ENCODE measurements at regions not wholly inside any gene's neighbourhood (a gene's known extent, or its start where the extent isn't known, plus 50 kb on each side); places are given as distances from the start of the nearest gene placed in this dataset.

DNA sequence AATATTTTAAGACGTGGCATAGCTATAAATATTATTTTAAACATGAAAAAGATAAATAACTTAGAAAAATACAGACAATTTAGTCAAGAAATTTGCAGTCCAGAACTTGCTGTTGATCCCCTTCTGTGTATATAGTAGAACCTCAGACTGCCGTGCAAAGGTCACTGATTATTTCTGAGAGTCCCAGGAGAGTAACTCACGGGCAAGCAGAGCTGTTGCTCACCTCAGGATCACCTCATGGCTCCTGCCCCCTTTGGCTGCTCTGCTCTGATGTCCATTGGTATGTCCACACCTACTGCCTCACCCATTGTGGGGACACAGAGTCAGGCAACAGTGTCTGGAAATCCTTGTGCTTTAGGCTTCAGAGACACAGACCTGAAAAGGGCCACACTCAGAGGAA is 392.9 kb upstream of the CELF4 start:
- intact Hi-C loops (cut with micrococcal nuclease): no loop called here

DNA sequence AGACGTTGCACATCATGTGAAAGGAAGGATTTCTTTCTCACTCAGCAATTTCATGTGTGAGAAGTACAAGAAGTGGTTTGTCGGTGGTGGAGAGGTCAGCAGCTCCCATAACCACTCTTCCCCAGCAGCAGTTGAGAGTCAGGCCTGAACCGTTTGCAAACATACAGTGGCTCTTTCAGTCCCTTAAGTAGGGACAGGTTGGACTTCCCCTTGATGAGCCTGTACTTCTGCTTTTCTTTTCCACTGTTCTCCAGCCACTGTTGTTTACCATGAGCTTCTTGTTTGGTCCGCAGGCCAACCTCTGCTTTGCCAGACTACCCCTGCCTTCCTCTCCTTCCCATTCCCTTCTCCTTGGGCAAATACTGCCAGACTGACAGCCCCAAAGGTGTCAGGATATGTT is 391.3 kb upstream of the CELF4 start:
- intact Hi-C loops (cut with micrococcal nuclease): no loop called here

DNA sequence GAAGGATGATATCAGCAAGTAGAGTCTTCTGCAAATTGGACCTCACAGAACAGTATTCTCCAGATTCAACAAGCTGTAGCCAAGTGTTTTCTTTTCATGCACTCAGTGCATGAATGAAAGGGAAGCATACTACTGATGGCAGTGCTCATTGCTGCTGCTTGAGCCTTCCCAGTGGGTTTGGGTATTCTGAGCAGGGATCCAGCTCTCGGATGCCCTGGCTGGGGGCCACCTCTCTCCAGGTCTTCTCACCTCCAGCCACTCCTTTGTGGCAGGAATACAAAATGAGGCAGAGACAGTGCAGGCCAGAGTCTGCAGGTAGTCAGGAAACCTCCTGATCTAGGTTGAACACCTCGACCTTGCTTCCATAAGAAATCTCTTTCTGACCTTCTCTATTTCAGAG is 390.4 kb upstream of the CELF4 start:
- intact Hi-C loops (cut with micrococcal nuclease): no loop called here

DNA sequence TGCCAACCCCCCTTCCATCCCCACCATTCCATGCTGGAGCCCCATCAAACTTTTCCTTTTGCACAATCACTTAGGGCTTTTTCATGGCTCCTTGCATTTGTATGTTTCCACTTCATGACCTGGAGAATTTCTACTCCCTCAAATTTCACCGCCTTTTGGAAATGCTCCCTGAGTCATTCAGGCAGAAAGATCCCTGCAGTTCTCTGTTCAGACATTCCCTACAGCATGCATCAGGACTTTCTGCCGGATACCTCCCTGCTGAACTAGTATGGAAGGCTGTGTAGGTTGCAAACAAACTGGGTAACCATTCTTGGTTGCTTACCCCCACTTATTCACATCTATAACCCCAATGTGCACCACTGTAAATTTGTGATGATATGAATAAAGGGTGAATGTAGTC is 389.6 kb upstream of the CELF4 start:
- intact Hi-C loops (cut with micrococcal nuclease): no loop called here

DNA sequence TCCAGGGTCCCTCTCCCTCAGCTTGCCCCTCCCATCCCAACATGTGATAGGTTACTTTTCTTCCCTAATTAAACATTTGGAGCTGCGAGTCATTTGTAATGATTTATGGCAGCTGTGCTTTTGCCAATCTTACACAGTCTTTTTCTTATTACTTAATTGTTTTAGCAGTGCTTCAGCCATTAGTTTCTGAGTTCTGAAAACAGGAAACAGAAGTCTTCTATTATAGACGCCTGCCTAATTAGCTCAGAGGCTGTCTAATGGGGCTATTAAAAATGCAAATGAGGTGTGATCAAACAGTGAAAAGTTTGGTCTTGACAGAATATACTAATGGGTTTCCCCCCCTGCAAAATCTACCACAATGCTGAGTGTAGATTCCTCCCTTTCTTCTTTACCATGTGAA is 388.3 kb upstream of the CELF4 start:
- intact Hi-C loops (cut with micrococcal nuclease): no loop called here

DNA sequence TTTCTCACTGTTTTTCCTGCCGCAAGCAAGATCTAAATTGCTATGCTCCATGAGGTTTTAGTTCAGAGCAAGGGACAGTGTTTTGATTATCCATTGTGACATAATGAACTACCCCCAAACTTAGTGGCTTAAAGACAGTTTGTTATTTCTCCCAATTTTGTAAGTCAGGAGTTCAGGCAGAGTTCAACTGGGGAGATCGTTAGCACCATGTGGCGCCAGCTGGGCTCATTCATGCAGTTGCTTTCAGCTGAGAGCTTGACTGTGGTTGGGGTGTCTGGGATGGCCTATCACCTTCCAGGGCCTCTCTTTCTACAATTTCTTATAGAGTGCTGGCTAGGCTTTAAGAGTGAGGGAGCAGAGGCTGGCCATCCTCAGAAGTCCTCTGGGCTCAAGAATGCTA is 382.9 kb upstream of the CELF4 start:
- intact Hi-C loops (cut with micrococcal nuclease): no loop called here

GRCh38 chr18:37946324-37946723 is 380.7 kb upstream of the CELF4 start:
- intact Hi-C loops (cut with micrococcal nuclease): no loop called here

GRCh38 chr18:37944700-37945270 is 379.2 kb upstream of the CELF4 start:
- intact Hi-C loops (cut with micrococcal nuclease): no loop called here

DNA sequence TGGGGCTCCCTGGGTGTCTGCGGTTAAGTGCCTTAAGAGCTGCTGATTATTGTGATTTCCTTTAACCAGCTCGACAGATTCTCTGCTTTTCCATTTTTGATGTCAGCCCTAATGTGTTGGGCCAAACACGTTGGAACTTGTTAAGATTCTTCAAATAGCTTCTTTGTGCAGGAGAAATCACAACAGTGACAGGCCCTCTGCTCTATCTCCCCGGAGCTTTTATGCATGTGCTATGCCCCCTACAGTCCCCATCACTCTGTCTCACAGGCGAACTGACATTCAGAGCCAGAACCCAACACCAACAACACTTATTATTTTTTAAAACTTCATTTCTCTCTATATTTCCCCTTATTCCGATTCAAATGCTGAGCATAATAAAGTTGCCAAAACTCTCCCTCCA is 371.7 kb upstream of the CELF4 start:
- intact Hi-C loops (cut with micrococcal nuclease): no loop called here

DNA sequence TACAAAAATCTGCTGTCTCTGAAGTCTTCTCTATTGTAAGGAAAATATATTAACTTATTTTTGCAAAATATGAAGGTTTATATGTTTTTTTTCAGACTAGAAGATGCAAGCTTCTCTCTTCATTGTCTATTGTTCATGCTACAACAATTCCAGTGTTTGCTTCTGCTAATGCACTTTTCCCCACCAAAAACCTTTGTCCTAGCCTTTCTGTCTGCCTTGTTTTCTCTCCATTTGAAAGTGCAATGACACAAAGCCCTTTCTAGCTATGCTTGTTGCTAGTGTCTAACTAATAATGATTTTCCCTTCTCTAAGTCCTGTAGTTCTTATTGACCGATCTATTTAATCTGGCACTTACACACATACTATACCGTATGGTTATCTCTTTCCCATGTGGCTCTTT is 369.5 kb upstream of the CELF4 start:
- intact Hi-C loops (cut with micrococcal nuclease): no loop called here

DNA sequence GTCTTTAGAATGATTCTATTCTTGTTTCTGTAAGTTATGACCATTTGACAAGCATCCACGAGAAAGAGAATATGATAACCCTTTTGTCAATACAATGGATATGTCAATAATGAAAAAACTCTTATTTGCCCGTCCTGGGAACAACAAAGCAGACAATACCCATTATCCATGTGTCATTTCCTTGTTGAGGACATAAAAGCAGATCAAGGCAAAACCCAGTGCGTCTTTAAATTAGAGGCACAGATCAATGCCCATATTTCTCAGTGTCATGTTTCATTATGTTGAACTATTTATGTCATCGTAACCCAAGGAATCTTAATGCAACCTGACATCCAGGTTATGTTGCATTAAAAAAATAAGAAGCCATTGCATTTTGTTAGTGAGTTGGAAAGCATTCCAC is 365.0 kb upstream of the CELF4 start:
- intact Hi-C loops (cut with micrococcal nuclease): no loop called here

- intact Hi-C loops (cut with micrococcal nuclease): no loop called here
Observed at GRCh38 chr18:37922162-37922561, 356.6 kb upstream of the CELF4 start.

GRCh38 chr18:37920865-37921264 is 355.3 kb upstream of the CELF4 start:
- intact Hi-C loops (cut with micrococcal nuclease): no loop called here

DNA sequence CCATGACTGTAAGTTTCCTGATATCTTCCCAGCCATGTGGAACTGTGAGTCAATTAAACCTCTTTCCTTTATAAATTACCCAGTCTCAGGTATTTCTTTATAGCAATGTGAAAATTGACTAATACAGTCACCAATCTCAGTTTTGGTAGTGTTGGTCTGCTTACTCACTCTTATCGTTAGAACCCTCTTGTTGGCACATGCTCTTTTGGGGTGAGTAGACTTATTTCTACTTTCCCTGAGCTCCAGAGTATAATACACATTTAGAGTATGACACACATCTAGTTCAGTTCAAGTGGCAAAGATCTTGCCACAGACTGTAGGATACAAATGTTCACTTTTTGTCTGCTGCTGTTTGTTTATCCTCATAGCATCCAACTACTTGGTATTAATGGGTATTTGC is 347.5 kb upstream of the CELF4 start:
- intact Hi-C loops (cut with micrococcal nuclease): no loop called here

DNA sequence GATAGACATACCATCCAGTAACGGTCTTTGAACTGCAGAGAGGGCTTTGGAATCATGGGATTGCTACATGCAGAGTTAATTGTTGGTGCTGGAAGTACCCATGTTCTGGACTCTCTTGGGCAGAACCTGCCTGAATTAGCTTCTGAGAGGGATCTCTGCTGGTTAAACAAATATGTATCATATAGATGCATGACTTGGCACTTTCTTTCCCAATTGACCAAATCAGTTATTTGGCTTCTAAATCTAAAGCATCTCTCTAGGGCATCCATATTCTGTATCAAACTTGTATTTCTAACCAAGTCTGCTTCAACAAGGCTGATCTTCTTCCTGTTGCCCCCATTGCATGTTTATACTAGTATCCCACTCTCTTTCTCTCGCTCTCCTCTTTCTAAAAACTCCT is 336.7 kb upstream of the CELF4 start:
- intact Hi-C loops (cut with micrococcal nuclease): loop anchor here (5.0 kb wide), 1 partner anchor 1000 kb away; no protein-coding TSS in a partner anchor

DNA sequence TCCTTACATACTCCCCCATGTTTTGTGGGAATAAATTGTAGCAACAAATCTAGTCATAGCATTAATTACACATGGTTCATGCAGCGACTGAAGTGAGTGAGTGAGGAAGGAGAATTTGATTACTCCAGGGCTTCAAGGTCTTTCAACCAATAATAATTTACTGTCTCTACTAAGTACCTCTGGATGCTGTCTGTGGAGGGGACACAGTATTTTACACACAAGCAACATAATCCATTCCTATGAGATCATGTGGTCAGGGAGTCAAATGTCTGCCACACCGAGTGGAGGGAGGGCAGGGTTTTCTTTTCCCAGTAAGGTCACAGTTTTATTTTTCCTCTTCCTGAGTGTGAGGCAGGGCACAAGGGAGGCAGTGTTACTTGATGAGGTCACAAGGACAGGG is 334.7 kb upstream of the CELF4 start:
- intact Hi-C loops (cut with micrococcal nuclease): loop anchor here (5.0 kb wide), 1 partner anchor 1002 kb away; no protein-coding TSS in a partner anchor

DNA sequence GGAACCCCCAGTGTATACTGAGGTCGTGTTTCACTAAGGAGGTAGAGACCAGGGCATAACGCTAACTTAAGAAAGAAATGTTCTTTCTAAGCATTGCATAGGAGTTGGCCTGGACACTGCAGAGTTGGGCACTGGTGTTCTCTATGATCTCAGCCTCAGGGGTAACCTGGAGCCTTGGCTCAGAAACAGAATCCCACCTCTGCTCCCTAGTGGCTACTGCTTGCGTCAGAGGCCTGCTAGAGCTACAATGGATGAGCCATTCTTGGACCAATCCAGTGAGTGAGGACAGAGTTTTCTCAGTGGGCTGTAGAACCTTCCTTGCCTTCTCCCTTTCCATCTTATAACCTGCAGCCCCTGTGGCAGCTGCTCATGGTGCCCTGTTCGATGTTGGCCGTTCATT is 324.4 kb upstream of the CELF4 start:
- intact Hi-C loops (cut with micrococcal nuclease): no loop called here

DNA sequence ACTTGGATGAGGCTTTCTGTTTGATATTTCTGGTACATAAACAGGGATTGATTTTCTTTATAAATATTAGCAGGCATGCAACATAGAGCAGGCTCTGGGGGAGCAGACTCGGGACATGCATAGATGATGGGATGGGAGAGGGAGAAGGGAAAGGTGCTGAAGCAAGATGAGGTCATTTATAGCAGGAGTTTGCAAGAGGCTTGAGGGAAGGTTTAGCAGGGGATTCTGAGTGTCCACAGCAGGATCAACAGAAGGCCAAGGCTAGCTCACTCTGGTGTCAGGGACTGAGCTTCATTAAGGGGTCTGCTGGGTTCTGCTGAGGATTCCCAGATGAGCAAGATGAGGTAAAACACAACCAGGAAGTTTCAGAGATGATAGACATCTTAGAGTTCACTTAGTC is 309.1 kb upstream of the CELF4 start:
- intact Hi-C loops (cut with micrococcal nuclease): no loop called here

DNA sequence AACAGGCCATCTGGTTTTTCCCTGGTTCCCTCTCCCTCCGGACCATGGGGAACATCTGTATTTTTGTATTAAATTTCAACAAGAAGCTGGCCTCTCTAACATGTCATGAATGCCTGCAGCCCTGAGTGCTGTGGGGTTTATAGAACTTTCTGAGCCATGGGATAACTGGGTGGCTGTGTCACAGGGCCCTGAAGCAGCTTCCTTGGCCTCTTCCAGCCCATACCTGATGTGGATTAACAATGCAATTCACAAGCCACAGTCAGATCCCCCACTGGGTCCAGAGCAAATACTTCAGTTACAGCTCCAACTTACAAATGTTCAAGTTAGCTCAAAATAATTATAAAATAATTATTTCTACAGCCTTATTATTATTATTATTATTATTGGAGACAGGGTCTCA is 307.8 kb upstream of the CELF4 start:
- intact Hi-C loops (cut with micrococcal nuclease): no loop called here

GRCh38 chr18:37872562-37872961 is 307.0 kb upstream of the CELF4 start:
- intact Hi-C loops (cut with micrococcal nuclease): no loop called here

DNA sequence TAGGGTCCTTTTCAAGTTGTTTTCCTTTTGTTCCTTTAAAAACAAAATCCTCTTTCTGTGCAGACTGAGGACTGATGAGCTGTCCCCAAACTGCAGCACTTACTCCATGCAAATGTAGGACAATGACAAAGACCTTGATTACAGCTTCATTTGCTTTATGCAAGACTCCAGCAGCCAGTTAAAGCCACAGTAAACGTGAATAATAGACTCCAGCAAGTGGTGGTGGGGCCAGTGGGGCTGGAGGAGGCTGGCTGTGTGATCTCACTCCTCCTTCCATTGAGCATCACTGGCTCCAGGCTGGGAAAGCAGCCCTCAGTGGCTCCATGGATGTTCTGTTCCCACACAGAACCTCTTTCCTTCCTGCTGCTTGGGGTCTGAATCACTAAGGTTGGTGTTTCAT is 306.0 kb upstream of the CELF4 start:
- intact Hi-C loops (cut with micrococcal nuclease): no loop called here

GRCh38 chr18:37869051-37869450 is 303.5 kb upstream of the CELF4 start:
- intact Hi-C loops (cut with micrococcal nuclease): no loop called here

GRCh38 chr18:37864122-37864521 is 298.5 kb upstream of the CELF4 start:
- intact Hi-C loops (cut with micrococcal nuclease): no loop called here

DNA sequence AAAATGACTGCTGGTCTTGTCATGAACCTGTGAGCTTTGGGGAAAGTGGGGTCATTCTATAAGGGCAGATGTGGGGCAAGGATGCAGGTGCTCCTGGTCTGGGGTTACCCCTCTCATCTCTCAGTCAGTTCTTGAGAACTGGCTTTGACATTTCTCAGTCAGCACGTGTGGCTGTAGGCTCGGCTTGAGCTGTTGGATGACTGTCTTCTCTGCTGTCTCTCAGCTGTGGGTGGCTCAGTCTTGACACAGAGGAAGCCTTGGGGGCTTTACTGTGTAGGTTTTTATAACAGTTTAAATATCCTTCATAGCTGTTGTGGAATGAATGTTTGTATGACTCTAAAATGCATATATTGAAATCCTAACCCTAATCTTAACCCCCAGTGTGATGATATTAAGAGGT is 296.4 kb upstream of the CELF4 start:
- intact Hi-C loops (cut with micrococcal nuclease): no loop called here
